ENCODE measurements at regions not wholly inside any gene's neighbourhood (a gene's known extent, or its start where the extent isn't known, plus 50 kb on each side); places are given as distances from the start of the nearest gene placed in this dataset.

- 35% methylated on average over 5 of the region's 5 CpGs for WGBS (ENCODE audit: insufficient coverage, insufficient replicate concordance, low lambda C conversion rate, missing lambda C conversion rate)
- no peak overlapping the region for H3K27ac ChIP-seq (ENCODE audit: control insufficient read depth, insufficient read depth)
- no peaks in the 10 kb centered on the region for H4K20me1 ChIP-seq (ENCODE audit: control insufficient read depth, insufficient read depth)
- H3K9me3 ChIP-seq (replicated peaks; ENCODE audit: control insufficient read depth, insufficient read depth, low read length) = peaks cover 5% of the 10 kb centered on the region; the same call in 2 of the 3 replicates
- ChIA-PET SMC1A (ENCODE audit: uncharacterized antibody, unreplicated experiment) (no interaction called here), RAD21 (ENCODE audit: unreplicated experiment) (no interaction called here), CTCF (interaction anchor here (1.2 kb wide), 1 partner anchor 26 kb away, joined by 3 read pairs; no protein-coding TSS in a partner anchor), POLR2A (no interaction called here)
- no peaks in the 10 kb centered on the region for H3K79me2 ChIP-seq (ENCODE audit: control insufficient read depth, insufficient read depth, low read length)
- H3K36me3 ChIP-seq (ENCODE audit: control insufficient read depth in 2 of 2, insufficient read depth in 2 of 2, low read length in 1 of 2) = no peaks in the 10 kb centered on the region
- H3K4me2 ChIP-seq (ENCODE audit: control insufficient read depth, insufficient read depth) = no peak overlapping the region
- peaks cover 4% of the 10 kb centered on the region; the same call in 1 of the 2 replicates for H3K4me1 ChIP-seq (ENCODE audit: control insufficient read depth, insufficient read depth, low read length)
- no peak for TF ChIP-seq CREM (IDR thresholded peaks at IDR 0.05; ENCODE audit: low read depth)
- no peak for TF ChIP-seq LARP7 (IDR thresholded peaks at IDR 0.05)
- no peak for TF ChIP-seq ZZZ3 (IDR thresholded peaks at IDR 0.05; ENCODE audit: control insufficient read depth, insufficient read length, low read depth)
- no peak for TF ChIP-seq ZNF384 (IDR thresholded peaks at IDR 0.05; ENCODE audit: borderline replicate concordance, low read depth, low read length)
- no peak for TF ChIP-seq IKZF1 (conservative IDR thresholded peaks at IDR 0.05)
- DNase-seq (ENCODE audit: low read depth, low spot score) (no peak), ATAC-seq (no peak), FAIRE-seq (no peak)
- H3K9ac ChIP-seq (ENCODE audit: control insufficient read depth, insufficient read depth, low read length) = no peak overlapping the region
- no TSS peak for BruUV-seq (replicated peaks)
- H3K4me3 ChIP-seq = no peak overlapping the region
- intact Hi-C loops (cut with micrococcal nuclease; ENCODE audit: unreplicated experiment) (no loop called here), in situ Hi-C loops (cut with MboI) (no loop called here)
- no peak overlapping the region for H2AFZ ChIP-seq (ENCODE audit: control insufficient read depth, low read depth, low read length)
- H3K27me3 ChIP-seq (replicated peaks in 1 of 2; ENCODE audit: control insufficient read depth in 2 of 2, insufficient read depth in 2 of 2, low read length in 1 of 2) = no peaks in the 10 kb centered on the region
Observed at GRCh38 chr20:1827510-1827973, 67.7 kb upstream of the SIRPA start.

- Histone ChIP-seq H3K9ac (ENCODE audit: control insufficient read depth, insufficient read depth, low read length) (no peak overlapping the region), H3K4me3 (no peak overlapping the region), H3K9me3 (replicated peaks; ENCODE audit: control insufficient read depth, insufficient read depth, low read length) (peaks cover 5% of the 10 kb centered on the region; the same call in 2 of the 3 replicates), H3K4me1 (ENCODE audit: control insufficient read depth, insufficient read depth, low read length) (peaks cover 4% of the 10 kb centered on the region; the same call in 1 of the 2 replicates), H4K20me1 (ENCODE audit: control insufficient read depth, insufficient read depth) (no peaks in the 10 kb centered on the region), H3K27me3 (replicated peaks in 1 of 2; ENCODE audit: control insufficient read depth in 2 of 2, insufficient read depth in 2 of 2, low read length in 1 of 2) (no peaks in the 10 kb centered on the region), H2AFZ (ENCODE audit: control insufficient read depth, low read depth, low read length) (no peak overlapping the region), H3K4me2 (ENCODE audit: control insufficient read depth, insufficient read depth) (no peak overlapping the region), H3K79me2 (ENCODE audit: control insufficient read depth, insufficient read depth, low read length) (no peaks in the 10 kb centered on the region), H3K36me3 (ENCODE audit: control insufficient read depth in 2 of 2, insufficient read depth in 2 of 2, low read length in 1 of 2) (no peaks in the 10 kb centered on the region), H3K27ac (ENCODE audit: control insufficient read depth, insufficient read depth) (no peak overlapping the region)
- TF ChIP-seq IRF4 (IDR thresholded peaks at IDR 0.05; ENCODE audit: low read depth, low read length) (no peak), ZNF207 (IDR thresholded peaks at IDR 0.05; ENCODE audit: borderline replicate concordance) (no peak), BRCA1 (IDR thresholded peaks at IDR 0.05; ENCODE audit: low read depth, low read length) (no peak), ZNF217 (IDR thresholded peaks at IDR 0.05) (no peak), HSF1 (IDR thresholded peaks at IDR 0.05; ENCODE audit: low read depth, low read length) (no peak), SMAD1 (IDR thresholded peaks at IDR 0.05; ENCODE audit: low read depth, partially characterized antibody) (no peak), IRF3 (IDR thresholded peaks at IDR 0.05) (no peak)
- no peak for DNase-seq (ENCODE audit: low read depth, low spot score)
- ChIA-PET SMC1A (ENCODE audit: uncharacterized antibody, unreplicated experiment) (no interaction called here), RAD21 (ENCODE audit: unreplicated experiment) (no interaction called here), CTCF (no interaction called here), POLR2A (no interaction called here)
- no peak for FAIRE-seq
- intact Hi-C loops (cut with micrococcal nuclease; ENCODE audit: unreplicated experiment) = no loop called here
- ATAC-seq = no peak
- in situ Hi-C loops (cut with MboI) = no loop called here
- WGBS (ENCODE audit: insufficient coverage, insufficient replicate concordance, low lambda C conversion rate, missing lambda C conversion rate) = 73% methylated on average over 4 of the region's 4 CpGs
- no TSS peak for BruUV-seq (replicated peaks)
Observed at GRCh38 chr20:1825938-1826445, 69.2 kb upstream of the SIRPA start.

Measured in GM12878 (cell line).